ENCODE measurements at regions not wholly inside any gene's neighbourhood (a gene's known extent, or its start where the extent isn't known, plus 50 kb on each side); places are given as distances from the start of the nearest gene placed in this dataset.

GRCh38 chr12:65759735-65760134, 64.5 kb upstream of the HMGA2 start:
- no peak for TF ChIP-seq MAX (IDR thresholded peaks at IDR 0.05)
- no peak for TF ChIP-seq EP300 (IDR thresholded peaks at IDR 0.05; ENCODE audit: borderline replicate concordance)
- TF ChIP-seq REST (IDR thresholded peaks at IDR 0.05; ENCODE audit: low read depth): no peak
- TF ChIP-seq EGR1 (IDR thresholded peaks at IDR 0.05): no peak
- no peak for TF ChIP-seq CREB1 (IDR thresholded peaks at IDR 0.05; ENCODE audit: low read depth)
- no peak for TF ChIP-seq TEAD4 (IDR thresholded peaks at IDR 0.05)
- no peak for TF ChIP-seq USF1 (IDR thresholded peaks at IDR 0.05)
- TF ChIP-seq CEBPB (IDR thresholded peaks at IDR 0.05): no peak

Measured in Ishikawa (cell line).